Mesothelial cell of epicardium (in vitro differentiated cells): ENCODE measurements at regions not wholly inside any gene's neighbourhood (a gene's known extent, or its start where the extent isn't known, plus 50 kb on each side); places are given as distances from the start of the nearest gene placed in this dataset.

Experiments used
- DNase-seq, 2 experiments: peaks; one replicate each; pipeline ENCODE4 v3.0.0; 2021; ENCODE audit warnings: low spot score in 2 of 2; ENCODE audit not compliant: unreplicated experiment in 2 of 2
- H3K27ac Mint-ChIP-seq: 2 replicates; pipeline ENCODE4 v1.8.0; 2021; ENCODE audit warnings: mixed read lengths
- H3K27me3 Mint-ChIP-seq: 2 replicates; pipeline ENCODE4 v1.8.0; 2021; ENCODE audit warnings: low read depth, mixed read lengths
- H3K36me3 Mint-ChIP-seq: 2 replicates; pipeline ENCODE4 v1.8.0; 2021; ENCODE audit warnings: mixed read lengths
- H3K4me1 Mint-ChIP-seq: 2 replicates; pipeline ENCODE4 v1.8.0; 2021; ENCODE audit warnings: mixed read lengths
- H3K4me3 Mint-ChIP-seq: 2 replicates; pipeline ENCODE4 v1.8.0; 2021; ENCODE audit warnings: mild to moderate bottlenecking, moderate library complexity, mixed read lengths
- H3K9me3 Mint-ChIP-seq: 2 replicates; pipeline ENCODE4 v1.8.0; 2021; ENCODE audit warnings: mixed read lengths
- CTCF ChIP-seq: fragments of 200-600 bp; sonication (generic); IDR thresholded peaks from one replicate; pipeline ENCODE4 v1.5.0; 2021; ENCODE audit warnings: antibody characterized with exemption; ENCODE audit not compliant: unreplicated experiment

GRCh38 chr15:47337836-47338235 lies 379.5 kb upstream of the SEMA6D start:
- no peak overlapping the region for H3K27ac Mint-ChIP-seq
- H3K36me3 Mint-ChIP-seq: peaks cover 6% of the 10 kb centered on the region
- H3K4me1 Mint-ChIP-seq: peaks cover 34% of the 10 kb centered on the region
- H3K4me3 Mint-ChIP-seq: no peak overlapping the region
- no peak for DNase-seq
- TF ChIP-seq CTCF: no peak
- H3K9me3 Mint-ChIP-seq: peaks cover 7% of the 10 kb centered on the region
- no peaks in the 10 kb centered on the region for H3K27me3 Mint-ChIP-seq

- DNase-seq: no peak
- H3K4me3 Mint-ChIP-seq: no peak overlapping the region
- H3K27me3 Mint-ChIP-seq: no peaks in the 10 kb centered on the region
- no peak overlapping the region for H3K27ac Mint-ChIP-seq
- no peak for TF ChIP-seq CTCF
- peaks cover 25% of the 10 kb centered on the region for H3K4me1 Mint-ChIP-seq
- peaks cover 6% of the 10 kb centered on the region for H3K36me3 Mint-ChIP-seq
- peaks cover 7% of the 10 kb centered on the region for H3K9me3 Mint-ChIP-seq
Measured at GRCh38 chr15:47338771-47339170, 378.5 kb upstream of the SEMA6D start.

- H3K27ac Mint-ChIP-seq: peak overlapping the region; percentile 83
- H3K4me3 Mint-ChIP-seq: no peak overlapping the region
- H3K9me3 Mint-ChIP-seq: peaks cover 7% of the 10 kb centered on the region
- TF ChIP-seq CTCF: no peak
- no peak for DNase-seq
- peaks cover 4% of the 10 kb centered on the region for H3K36me3 Mint-ChIP-seq
- no peaks in the 10 kb centered on the region for H3K27me3 Mint-ChIP-seq
- H3K4me1 Mint-ChIP-seq: peaks cover 14% of the 10 kb centered on the region
Measured at GRCh38 chr15:47339800-47340570, 377.3 kb upstream of the SEMA6D start.

- TF ChIP-seq CTCF: no peak
- Mint-ChIP-seq H3K27ac (no peak overlapping the region), H3K27me3 (no peaks in the 10 kb centered on the region), H3K9me3 (peaks cover 5% of the 10 kb centered on the region), H3K36me3 (peaks cover under 1% of the 10 kb centered on the region), H3K4me3 (no peak overlapping the region), H3K4me1 (peaks cover 13% of the 10 kb centered on the region)
- DNase-seq: no peak
Measured at GRCh38 chr15:47340571-47340920, 376.8 kb upstream of the SEMA6D start.

GRCh38 chr15:47349179-47349578 lies 368.1 kb upstream of the SEMA6D start:
- H3K4me1 Mint-ChIP-seq: peaks cover 24% of the 10 kb centered on the region
- H3K36me3 Mint-ChIP-seq: no peaks in the 10 kb centered on the region
- no peaks in the 10 kb centered on the region for H3K27me3 Mint-ChIP-seq
- no peak for TF ChIP-seq CTCF
- H3K9me3 Mint-ChIP-seq: peaks cover 4% of the 10 kb centered on the region
- H3K27ac Mint-ChIP-seq: no peak overlapping the region
- DNase-seq: no peak
- H3K4me3 Mint-ChIP-seq: no peak overlapping the region
